ENCODE measurements at regions not wholly inside any gene's neighbourhood (a gene's known extent, or its start where the extent isn't known, plus 50 kb on each side); places are given as distances from the start of the nearest gene placed in this dataset.

- no peak for DNase-seq (ENCODE audit: low spot score)
- BruUV-seq (replicated peaks): no TSS peak
- CTCF ChIA-PET: no interaction called here
- Histone ChIP-seq H3K4me1 (ENCODE audit: insufficient read depth, low read length, poor library complexity, severe bottlenecking) (no peaks in the 10 kb centered on the region), H3K36me3 (ENCODE audit: insufficient read depth, low read length, poor library complexity, severe bottlenecking) (no peaks in the 10 kb centered on the region), H3K27me3 (replicated peaks; ENCODE audit: insufficient read depth, low read depth, low read length, poor library complexity) (peaks cover 22% of the 10 kb centered on the region), H3K9me3 (ENCODE audit: low read depth, low read length, poor library complexity, severe bottlenecking) (no peaks in the 10 kb centered on the region), H3K27ac (ENCODE audit: low read depth, low read length, poor library complexity, severe bottlenecking) (no peak overlapping the region), H3K4me3 (ENCODE audit: low read depth, low read length, poor library complexity, severe bottlenecking) (no peak overlapping the region)
- TF ChIP-seq CTCF (conservative IDR thresholded peaks at IDR 0.05; ENCODE audit: low read depth, low read length) (peak; percentile 33), EZH2 (IDR thresholded peaks at IDR 0.05; ENCODE audit: borderline replicate concordance, low read depth, low read length, poor library complexity, severe bottlenecking) (no peak)
- intact Hi-C loops (cut with micrococcal nuclease; ENCODE audit: unreplicated experiment): no loop called here
- POLR2A ChIA-PET (ENCODE audit: low non-redundant PET): no interaction called here
Measured at GRCh38 chr11:27599217-27599616, 92.6 kb upstream of the LIN7C start.

DNA sequence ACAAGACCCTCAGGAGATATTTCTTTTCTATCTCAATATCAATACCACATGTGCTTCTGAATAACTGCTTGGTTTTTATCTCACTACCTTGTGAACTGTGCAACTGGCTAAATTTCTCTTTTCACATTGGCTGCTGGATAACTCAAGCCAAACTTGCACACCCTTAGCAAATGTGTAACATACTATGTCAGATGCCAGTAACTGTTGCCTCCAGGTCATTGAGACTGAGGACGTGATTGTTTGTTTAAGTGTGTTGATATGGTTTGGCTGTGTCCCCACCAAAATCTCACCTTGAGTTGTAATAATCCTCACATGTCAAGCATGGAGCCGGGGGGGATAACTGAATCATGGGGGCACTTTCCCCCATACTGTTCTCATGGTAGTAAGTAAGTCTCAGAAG lies 90.2 kb upstream of the LIN7C start:
- POLR2A ChIA-PET (ENCODE audit: low non-redundant PET): no interaction called here
- no peak for TF ChIP-seq CTCF (conservative IDR thresholded peaks at IDR 0.05; ENCODE audit: low read depth, low read length)
- TF ChIP-seq EZH2 (IDR thresholded peaks at IDR 0.05; ENCODE audit: borderline replicate concordance, low read depth, low read length, poor library complexity, severe bottlenecking): no peak

GRCh38 chr11:27596388-27596787 lies 89.8 kb upstream of the LIN7C start:
- no peaks in the 10 kb centered on the region for H3K4me1 ChIP-seq (ENCODE audit: insufficient read depth, low read length, poor library complexity, severe bottlenecking)
- TF ChIP-seq EZH2 (IDR thresholded peaks at IDR 0.05; ENCODE audit: borderline replicate concordance, low read depth, low read length, poor library complexity, severe bottlenecking) (no peak), CTCF (conservative IDR thresholded peaks at IDR 0.05; ENCODE audit: low read depth, low read length) (no peak)
- DNase-seq (ENCODE audit: low spot score): no peak
- BruUV-seq (replicated peaks): no TSS peak
- ChIA-PET POLR2A (ENCODE audit: low non-redundant PET) (no interaction called here), CTCF (no interaction called here)
- intact Hi-C loops (cut with micrococcal nuclease; ENCODE audit: unreplicated experiment): no loop called here
- H3K36me3 ChIP-seq (ENCODE audit: insufficient read depth, low read length, poor library complexity, severe bottlenecking): no peaks in the 10 kb centered on the region
- no peak overlapping the region for H3K27ac ChIP-seq (ENCODE audit: low read depth, low read length, poor library complexity, severe bottlenecking)
- peaks cover 4% of the 10 kb centered on the region for H3K27me3 ChIP-seq (replicated peaks; ENCODE audit: insufficient read depth, low read depth, low read length, poor library complexity)
- no peaks in the 10 kb centered on the region for H3K9me3 ChIP-seq (ENCODE audit: low read depth, low read length, poor library complexity, severe bottlenecking)
- no peak overlapping the region for H3K4me3 ChIP-seq (ENCODE audit: low read depth, low read length, poor library complexity, severe bottlenecking)

More for the DNA sequence above, 90.2 kb upstream of the LIN7C start:
- Histone ChIP-seq H3K4me1 (ENCODE audit: insufficient read depth, low read length, poor library complexity, severe bottlenecking) (no peaks in the 10 kb centered on the region), H3K27me3 (replicated peaks; ENCODE audit: insufficient read depth, low read depth, low read length, poor library complexity) (peaks cover 4% of the 10 kb centered on the region), H3K4me3 (ENCODE audit: low read depth, low read length, poor library complexity, severe bottlenecking) (no peak overlapping the region), H3K9me3 (ENCODE audit: low read depth, low read length, poor library complexity, severe bottlenecking) (no peaks in the 10 kb centered on the region), H3K27ac (ENCODE audit: low read depth, low read length, poor library complexity, severe bottlenecking) (no peak overlapping the region), H3K36me3 (ENCODE audit: insufficient read depth, low read length, poor library complexity, severe bottlenecking) (no peaks in the 10 kb centered on the region)
- CTCF ChIA-PET: no interaction called here
- intact Hi-C loops (cut with micrococcal nuclease; ENCODE audit: unreplicated experiment): no loop called here
- BruUV-seq (replicated peaks): no TSS peak
- DNase-seq (ENCODE audit: low spot score): no peak
